ENCODE measurements at regions not wholly inside any gene's neighbourhood (a gene's known extent, or its start where the extent isn't known, plus 50 kb on each side); places are given as distances from the start of the nearest gene placed in this dataset.

GRCh38 chr17:34204402-34204801 lies 50.7 kb upstream of the CCL2 start:
- TF ChIP-seq CTCF (IDR thresholded peaks at IDR 0.05) = no peak
- no peak for TF ChIP-seq POLR2A (IDR thresholded peaks at IDR 0.05)
- DNase-seq = no peak
- H3K4me3 ChIP-seq = no peak overlapping the region
- H3K27me3 ChIP-seq = no peaks in the 10 kb centered on the region
- intact Hi-C loops (cut with DNase I; ENCODE audit: low total_unique reads) = loop anchor here (5.0 kb wide), 1 partner anchor 158 kb away; the partner anchor contains the start of gene CCL1
- H3K36me3 ChIP-seq (ENCODE audit: low read depth, missing control alignments) = no peaks in the 10 kb centered on the region
- 85 to 98% methylated on average over 2 to 5 of the region's 5 CpGs for WGBS, 2 donors
- no peaks in the 10 kb centered on the region for H3K9me3 ChIP-seq
- H3K4me1 ChIP-seq = peaks cover 5% of the 10 kb centered on the region
- no peak overlapping the region for H3K27ac ChIP-seq

Small RNA genes lying in the stretch of these regions (small RNA-seq; reads per million reads assigned to genes)
- gene RNA5SP438 = 0 reads per million in 2 donors

All from testis (tissue), 2 donors.